Ammon's horn (tissue), 1 donor: ENCODE measurements at regions not wholly inside any gene's neighbourhood (a gene's known extent, or its start where the extent isn't known, plus 50 kb on each side); places are given as distances from the start of the nearest gene placed in this dataset.
"Not testable (repeated sequence)": the region's sequence is repeated elsewhere in the genome, so short reads cannot be mapped to it uniquely, and the experiment has no call there.

Experiments
- DNase-seq: peaks from one replicate; pipeline ENCODE4 v3.0.0-alpha.2; 2016; ENCODE audit warnings: low spot score

DNA sequence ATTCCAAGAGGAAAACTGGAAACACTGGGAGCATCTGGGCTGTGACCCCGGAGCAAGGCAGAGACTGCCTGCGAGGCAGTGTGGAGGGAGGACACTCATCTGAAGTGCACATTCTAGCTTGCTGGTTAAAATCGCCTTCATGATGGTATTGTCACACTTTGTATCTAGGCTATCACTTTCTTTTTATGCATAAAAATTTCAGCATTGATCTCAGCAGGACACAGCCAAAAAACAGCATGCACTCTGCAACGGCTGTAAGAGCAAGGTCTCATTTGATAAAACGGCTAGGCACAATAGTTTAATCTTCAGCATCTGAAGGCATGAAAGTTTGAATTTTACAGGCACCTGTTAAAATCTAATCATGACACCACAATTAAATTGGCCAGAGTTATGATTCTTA, 110.8 kb upstream of the IRX1 start:
- DNase-seq = no peak

DNA sequence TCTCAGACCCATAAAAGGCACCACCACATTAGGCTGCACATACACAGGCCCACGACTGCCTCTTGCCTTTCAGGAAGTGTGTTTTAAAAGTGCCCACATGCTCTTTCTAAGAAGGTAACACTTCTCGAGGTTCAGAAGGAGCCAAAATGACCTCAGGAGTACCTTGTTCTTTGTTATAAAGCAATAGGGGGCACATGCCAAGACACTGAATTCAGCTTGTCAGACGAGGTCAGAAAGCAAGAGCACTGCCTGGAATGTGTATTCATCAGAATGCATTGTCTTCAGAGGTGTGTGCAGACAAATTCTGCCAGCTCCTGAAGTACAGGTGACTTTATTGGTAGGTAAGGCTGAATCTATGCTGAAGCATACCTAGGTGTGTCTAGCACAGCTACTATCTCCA, 114.5 kb upstream of the IRX1 start:
- DNase-seq = no peak

GRCh38 chr5:3475674-3476073, 120.0 kb upstream of the IRX1 start:
- DNase-seq = no peak

GRCh38 chr5:3466392-3466791, 129.2 kb upstream of the IRX1 start:
- no peak for DNase-seq

GRCh38 chr5:3460416-3460815, 135.2 kb upstream of the IRX1 start:
- DNase-seq = no peak

DNA sequence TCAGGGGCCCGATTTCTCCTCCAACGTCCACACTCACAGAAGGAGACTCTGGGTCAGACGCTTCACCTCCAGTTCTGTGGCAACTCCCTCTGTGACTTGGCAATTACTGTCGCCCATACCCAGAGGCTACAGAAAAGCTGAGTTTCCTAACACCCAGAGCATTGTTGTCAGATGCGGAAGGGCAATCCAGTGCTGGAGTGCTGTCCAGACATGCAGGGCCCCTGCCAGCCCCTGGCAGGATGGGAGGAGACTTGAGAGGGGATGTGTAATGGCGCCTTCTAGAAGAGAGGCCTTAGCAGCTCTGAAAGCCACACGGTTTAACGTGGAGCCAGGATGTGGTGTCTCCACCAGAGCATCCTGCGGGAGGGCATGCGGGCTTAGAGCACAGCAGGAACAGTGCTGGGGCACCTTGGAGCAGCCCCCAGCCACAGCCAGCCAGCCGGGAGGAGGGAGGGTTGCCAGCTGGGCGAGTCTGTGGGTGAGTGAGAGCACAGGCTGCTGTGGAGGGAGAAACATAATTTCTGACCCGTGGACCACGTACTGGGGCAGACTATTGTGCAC, 139.4 kb upstream of the IRX1 start:
- DNase-seq = no peak

DNA sequence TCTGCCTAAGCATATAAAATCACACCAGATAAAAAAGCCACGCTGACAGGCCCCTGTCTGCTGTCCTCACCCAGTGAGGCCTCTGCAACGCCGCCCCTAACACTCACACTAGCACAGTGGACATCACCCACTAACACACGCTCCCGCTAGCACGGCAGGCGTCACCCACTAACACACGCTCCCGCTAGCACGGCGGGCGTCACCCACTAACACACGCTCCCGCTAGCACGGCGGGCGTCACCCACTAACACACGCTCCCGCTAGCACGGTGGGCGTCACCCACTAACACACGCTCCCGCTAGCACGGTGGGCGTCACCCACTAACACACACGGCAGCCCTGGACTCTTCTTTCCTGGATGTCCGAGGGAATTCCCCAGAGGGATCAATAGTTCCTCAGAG, 141.6 kb upstream of the IRX1 start:
- DNase-seq = not testable (repeated sequence)

- DNase-seq = no peak
Measured at GRCh38 chr5:3452622-3453021, 143.0 kb upstream of the IRX1 start.

DNA sequence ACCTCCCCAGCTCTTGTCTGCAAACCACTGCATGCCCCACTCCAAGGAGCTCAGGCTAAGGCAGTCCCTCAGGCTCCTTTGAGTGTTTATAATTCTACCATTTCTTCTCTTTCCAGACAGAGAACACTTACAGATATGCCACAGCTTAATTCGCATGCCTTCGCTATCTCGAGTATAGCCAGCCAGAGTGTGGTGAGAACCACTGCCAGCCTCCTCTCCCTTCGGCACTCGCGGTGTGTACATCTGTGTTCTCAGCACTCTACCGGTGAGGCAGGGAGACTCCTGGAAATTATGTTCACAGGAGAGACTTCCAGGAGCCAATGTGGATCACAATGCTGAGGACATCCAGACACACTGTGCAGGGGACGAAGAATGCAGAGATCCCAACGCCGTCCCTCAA, 143.7 kb upstream of the IRX1 start:
- DNase-seq = no peak

DNA sequence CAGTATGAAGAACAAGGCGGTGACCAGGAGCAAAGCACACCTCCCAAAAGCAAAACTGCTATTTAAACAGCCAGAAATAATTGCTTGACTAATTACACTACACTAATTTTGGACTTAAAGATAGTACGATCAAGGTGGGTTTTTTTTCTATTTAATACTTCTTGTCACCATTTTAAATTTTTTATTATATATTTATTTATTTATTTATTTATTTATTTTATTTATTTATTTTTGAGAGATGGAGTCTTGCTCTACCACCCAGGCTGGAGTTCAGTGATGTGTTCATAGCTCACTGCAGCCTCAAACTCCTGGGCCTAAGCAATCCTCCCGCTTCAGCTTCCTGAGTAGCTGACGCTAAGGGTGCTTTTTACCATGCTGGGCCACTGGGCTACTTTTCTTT, 146.2 kb upstream of the IRX1 start:
- DNase-seq = no peak

GRCh38 chr5:3446410-3446809, 149.2 kb upstream of the IRX1 start:
- DNase-seq = no peak

DNA sequence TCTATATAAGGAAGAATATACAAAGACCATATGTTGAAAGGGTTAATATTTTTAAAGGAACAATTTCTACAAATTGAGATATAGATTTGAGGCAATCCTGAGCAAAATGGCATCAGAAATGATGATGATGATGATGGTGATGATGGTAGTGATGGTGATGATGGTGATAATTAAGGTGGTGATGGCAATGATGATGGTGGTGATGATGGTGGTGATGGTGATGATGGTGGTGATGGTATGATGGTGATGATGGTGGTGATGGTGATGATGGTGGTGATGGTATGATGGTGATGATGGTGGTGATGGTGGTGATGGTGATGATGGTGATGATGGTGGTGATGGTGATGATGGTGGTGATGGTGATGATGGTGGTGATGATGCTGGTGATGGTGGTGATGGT, 150.1 kb upstream of the IRX1 start:
- DNase-seq = not testable (repeated sequence)

GRCh38 chr5:3432135-3432534, 163.5 kb upstream of the IRX1 start:
- no peak for DNase-seq

DNA sequence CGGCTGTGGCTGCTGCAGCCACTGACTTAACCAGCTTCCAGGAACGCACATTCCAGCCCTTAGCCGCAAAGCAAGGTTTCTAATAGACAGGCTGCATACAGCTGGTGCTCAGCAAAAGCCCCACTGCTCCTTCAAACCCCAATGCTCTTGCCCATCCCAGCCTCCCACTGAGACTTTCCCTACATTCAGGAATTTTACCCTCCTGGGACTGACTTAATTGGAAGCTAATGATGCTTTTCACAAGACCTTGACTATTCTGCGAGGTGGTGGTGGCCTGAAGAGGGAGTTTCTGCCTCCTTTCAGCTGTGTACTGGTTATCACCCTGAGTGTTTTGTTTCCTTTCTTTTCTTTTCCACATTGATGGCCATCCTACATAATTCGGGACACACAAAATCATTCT, 164.9 kb upstream of the IRX1 start:
- DNase-seq = no peak

GRCh38 chr5:3429962-3430361, 165.7 kb upstream of the IRX1 start:
- DNase-seq = peak; percentile 64

- DNase-seq = peak; percentile 27
Measured at GRCh38 chr5:3428334-3428733, 167.3 kb upstream of the IRX1 start.

DNA sequence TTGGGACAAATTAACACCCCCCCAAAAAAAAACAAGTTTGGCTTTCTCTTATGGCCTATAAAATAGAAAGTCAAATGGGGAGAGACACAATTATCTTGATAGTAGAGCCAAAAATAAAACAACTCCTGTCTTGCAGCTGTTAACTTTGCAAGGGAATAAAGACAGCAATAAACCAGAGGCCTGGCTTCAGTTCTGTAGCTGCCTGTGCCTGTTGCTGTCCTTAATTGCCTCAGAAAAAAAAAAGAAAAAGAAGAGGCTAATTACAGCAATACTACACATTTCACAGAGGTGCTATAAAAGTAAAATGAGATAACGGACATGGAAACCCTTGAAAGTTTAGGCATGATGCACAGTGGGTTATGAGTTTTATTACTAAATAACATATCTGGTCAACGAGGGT, 170.7 kb upstream of the IRX1 start:
- DNase-seq = no peak

- DNase-seq = no peak
Measured at GRCh38 chr5:3417376-3417943, 178.2 kb upstream of the IRX1 start.

DNA sequence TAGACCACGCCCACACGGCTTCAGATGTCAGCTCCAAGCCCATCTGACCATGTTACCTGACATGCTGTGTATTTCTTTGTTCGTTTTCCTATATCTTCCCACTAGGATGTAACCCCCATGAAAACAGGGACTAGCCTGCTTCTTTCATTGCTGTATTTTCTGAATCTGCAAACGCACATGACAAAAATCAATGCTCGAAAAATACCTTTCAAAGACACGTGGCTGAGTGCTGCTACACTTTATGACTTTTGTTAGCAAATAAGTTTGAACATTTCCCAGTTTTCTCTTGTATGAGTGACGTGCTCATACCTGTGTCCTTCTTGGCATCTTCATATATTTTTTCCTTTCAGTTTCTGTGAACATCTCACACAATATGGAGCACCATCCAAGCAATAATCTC, 181.3 kb upstream of the IRX1 start:
- no peak for DNase-seq

DNA sequence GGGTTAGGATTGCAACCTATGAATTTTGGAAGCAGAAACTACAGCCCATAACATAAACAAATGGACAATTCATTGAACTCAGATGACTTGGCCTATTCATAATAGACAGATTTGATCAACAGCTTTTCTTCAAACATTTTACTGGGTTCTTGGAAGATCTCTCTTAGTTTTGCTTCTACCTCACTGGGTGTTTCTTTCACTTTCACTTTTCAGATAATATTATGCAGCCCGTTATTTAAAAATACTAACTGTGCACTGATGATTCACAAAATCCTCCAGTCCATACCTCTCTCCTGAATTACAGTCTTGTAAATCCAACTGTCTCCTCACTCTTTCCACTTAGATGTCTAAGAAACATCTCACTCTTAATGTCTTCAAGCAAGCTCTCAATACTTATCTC, 183.5 kb upstream of the IRX1 start:
- no peak for DNase-seq

DNA sequence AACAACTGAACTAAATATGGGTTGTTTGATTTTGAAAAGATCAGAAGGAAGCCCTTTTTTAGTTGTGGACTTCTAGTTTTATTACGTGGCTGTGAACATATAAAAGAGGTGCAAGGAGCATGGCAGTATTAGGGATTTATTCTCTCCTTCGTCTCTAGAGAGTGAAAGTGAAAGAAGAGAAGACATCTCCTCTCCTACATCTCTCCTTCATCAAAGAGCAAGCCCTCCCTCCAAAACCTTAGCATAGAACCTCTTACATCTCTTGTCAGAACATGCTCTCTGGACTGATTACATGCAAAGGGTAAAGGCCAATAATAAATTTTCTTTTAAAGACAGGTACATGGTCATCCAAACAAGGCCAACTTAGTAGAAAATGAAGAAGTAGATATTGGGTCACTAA, 184.3 kb upstream of the IRX1 start:
- no peak for DNase-seq

- DNase-seq = no peak
Measured at GRCh38 chr5:3401635-3402034, 194.0 kb upstream of the IRX1 start.

DNA sequence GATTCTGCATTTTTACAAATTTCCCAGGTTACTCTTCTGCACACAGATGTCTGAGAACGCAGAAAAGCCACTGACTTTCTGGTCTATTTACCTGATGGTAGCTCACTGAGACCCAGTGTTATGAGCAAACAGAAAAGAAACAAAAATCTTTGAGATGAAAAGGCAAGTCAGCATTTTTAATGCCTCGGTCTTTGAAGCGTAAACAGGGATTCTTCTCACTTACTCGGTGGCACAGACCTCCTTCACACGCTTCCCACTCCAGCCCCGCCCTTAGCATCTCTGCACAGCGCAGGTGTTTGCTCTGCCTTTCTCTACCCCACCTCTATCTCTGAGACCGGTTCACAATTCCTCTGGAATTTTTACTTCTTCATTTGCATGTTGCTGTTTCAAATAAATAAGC, 195.0 kb upstream of the IRX1 start:
- DNase-seq = no peak

DNA sequence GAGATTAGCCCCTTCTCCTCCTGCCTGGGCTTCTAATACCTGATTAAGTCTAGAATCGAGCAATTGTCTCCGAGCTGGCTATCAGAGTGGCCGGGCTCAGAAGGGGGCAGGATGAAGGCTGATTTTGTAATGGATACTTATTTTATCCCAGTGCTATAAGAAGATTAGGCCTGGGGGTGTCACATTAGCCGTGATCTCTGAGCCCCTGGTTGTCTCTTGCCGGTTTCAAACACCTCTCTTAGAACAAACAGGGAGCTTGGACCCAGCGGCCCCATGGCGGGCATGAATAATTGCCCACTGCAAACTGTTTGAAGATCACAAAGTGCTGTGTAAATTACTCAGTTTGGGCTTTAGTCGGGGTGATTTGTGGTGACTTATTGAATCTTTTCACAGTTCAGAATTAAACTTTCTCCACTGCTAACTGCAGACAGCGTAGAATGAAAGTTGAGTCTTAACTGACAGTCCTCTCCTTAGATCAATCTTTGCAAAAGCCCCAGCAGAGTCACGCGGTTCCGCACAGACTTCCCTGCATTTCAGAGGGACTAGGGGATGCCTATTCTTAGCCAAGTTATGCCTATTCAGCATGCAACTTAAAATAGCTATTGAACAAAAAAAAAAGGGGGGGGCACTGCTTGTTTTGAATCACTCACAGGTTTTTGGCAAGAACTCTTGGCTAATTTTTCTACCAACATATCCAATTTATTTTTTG, 200.6 kb upstream of the IRX1 start:
- DNase-seq = peak; percentile 17
